GM13976 (cell line): ENCODE measurements at regions not wholly inside any gene's neighbourhood (a gene's known extent, or its start where the extent isn't known, plus 50 kb on each side); places are given as distances from the start of the nearest gene placed in this dataset.

Source experiments
- DNase-seq: peaks from one replicate; pipeline ENCODE4 v3.0.0; 2012; ENCODE audit warnings: low spot score
- CTCF ChIP-seq: IDR thresholded peaks from 2 replicates; pipeline ENCODE4 v1.5.1; 2012; ENCODE audit warnings: borderline replicate concordance, mild to moderate bottlenecking; ENCODE audit not compliant: insufficient read depth; ENCODE audit errors: extremely low read depth, missing control alignments, control extremely low read depth
- in situ Hi-C: fragments of 300-500 bp; cut with MboI; formaldehyde crosslinking; loops from one replicate; pipeline ENCODE4 v1.12.0; 2022; ENCODE audit warnings: low sequenced_read_pairs, mixed read lengths, inconsistent platforms; ENCODE audit not compliant: unreplicated experiment

GRCh38 chr11:90856790-90857189, 633.9 kb upstream of the CHORDC1 start:
- no peak for DNase-seq
- TF ChIP-seq CTCF = no peak
- in situ Hi-C loops = no loop called here

- DNase-seq = no peak
- in situ Hi-C loops = no loop called here
- no peak for TF ChIP-seq CTCF
These were observed 632.7 kb upstream of the CHORDC1 start for GRCh38 chr11:90855531-90855930.

GRCh38 chr11:90851196-90851595, 628.3 kb upstream of the CHORDC1 start:
- in situ Hi-C loops = no loop called here
- TF ChIP-seq CTCF = no peak
- no peak for DNase-seq

- no peak for TF ChIP-seq CTCF
These were observed 626.5 kb upstream of the CHORDC1 start for GRCh38 chr11:90849312-90849711.

GRCh38 chr11:90847268-90847886, 624.5 kb upstream of the CHORDC1 start:
- no peak for DNase-seq
- in situ Hi-C loops = no loop called here
- no peak for TF ChIP-seq CTCF

More at GRCh38 chr11:90849312-90849711, 626.5 kb upstream of the CHORDC1 start:
- in situ Hi-C loops = no loop called here
- DNase-seq = no peak

- TF ChIP-seq CTCF = no peak
- no peak for DNase-seq
These were observed 623.8 kb upstream of the CHORDC1 start for GRCh38 chr11:90846628-90847027.

GRCh38 chr11:90845799-90846198, 623.0 kb upstream of the CHORDC1 start:
- DNase-seq = no peak
- TF ChIP-seq CTCF = no peak
- in situ Hi-C loops = no loop called here

More at GRCh38 chr11:90846628-90847027, 623.8 kb upstream of the CHORDC1 start:
- in situ Hi-C loops = no loop called here
